Neural cell (in vitro differentiated cells): ENCODE measurements at regions not wholly inside any gene's neighbourhood (a gene's known extent, or its start where the extent isn't known, plus 50 kb on each side); places are given as distances from the start of the nearest gene placed in this dataset.

Experiments used
- H2AFZ ChIP-seq: fragments of 200-600, 300-800 bp; sonication (generic), shearing (Covaris generic); 2 replicates; pipeline ENCODE4 v1.6.0; 2014; ENCODE audit warnings: low read depth, mild to moderate bottlenecking, antibody characterized with exemption, low read length, moderate library complexity
- H3F3A ChIP-seq: fragments of 200-600 bp; shearing (Covaris generic); 2 replicates; pipeline ENCODE4 v1.6.1; 2016; ENCODE audit warnings: mild to moderate bottlenecking, moderate library complexity, mixed read lengths, antibody characterized with exemption, low read length; ENCODE audit not compliant: insufficient read depth, poor library complexity, severe bottlenecking
- H3K27ac ChIP-seq: fragments of 200-600, 300-800 bp; sonication (generic), shearing (Covaris generic); 2 replicates; pipeline ENCODE4 v1.5.1; 2014; ENCODE audit warnings: mild to moderate bottlenecking, low read length, moderate library complexity
- H3K27me3 ChIP-seq: fragments of 300-800, 200-600 bp; sonication (generic), shearing (Covaris generic); 2 replicates; pipeline ENCODE4 v1.6.0; 2014; ENCODE audit warnings: mild to moderate bottlenecking, low read depth, low read length, moderate library complexity; ENCODE audit not compliant: insufficient read depth
- H3K36me3 ChIP-seq: fragments of 300-800, 200-600 bp; sonication (generic), shearing (Covaris generic); 2 replicates; pipeline ENCODE4 v1.5.1; 2014; ENCODE audit warnings: mild to moderate bottlenecking, antibody characterized with exemption, low read length, moderate library complexity; ENCODE audit not compliant: insufficient read depth
- H3K4me2 ChIP-seq: fragments of 300-800, 200-600 bp; sonication (generic), shearing (Covaris generic); 2 replicates; pipeline ENCODE4 v1.6.0; 2014; ENCODE audit warnings: mild to moderate bottlenecking, low read length
- H3K4me3 ChIP-seq: fragments of 300-800, 200-600 bp; sonication (generic), shearing (Covaris generic); 2 replicates; pipeline ENCODE4 v1.5.1; 2014; ENCODE audit warnings: mild to moderate bottlenecking, low read length, moderate library complexity
- H3K79me2 ChIP-seq: fragments of 200-600 bp; shearing (Covaris generic); replicated peaks from 2 replicates; pipeline ENCODE4 v1.6.0; 2014; ENCODE audit warnings: mild to moderate bottlenecking, low read length, moderate library complexity; ENCODE audit not compliant: insufficient read depth
- H3K9ac ChIP-seq: fragments of 300-800, 200-600 bp; sonication (generic), shearing (Covaris generic); 2 replicates; pipeline ENCODE4 v1.6.1; 2016; ENCODE audit warnings: mild to moderate bottlenecking, low read length, mixed read lengths
- H3K9me2 ChIP-seq: fragments of 200-600 bp; shearing (Covaris generic); 2 replicates; pipeline ENCODE4 v1.6.1; 2016; ENCODE audit warnings: mild to moderate bottlenecking, low read length, mixed read lengths; ENCODE audit not compliant: insufficient read depth
- H3K9me3 ChIP-seq: fragments of 200-600, 300-800 bp; sonication (generic), shearing (Covaris generic); 2 replicates; pipeline ENCODE4 v1.6.1; 2016; ENCODE audit warnings: mild to moderate bottlenecking, mixed run types, low read length, moderate library complexity, mixed read lengths
- H4K20me1 ChIP-seq: fragments of 200-600 bp; shearing (Covaris generic); 2 replicates; pipeline ENCODE4 v1.6.1; 2016; ENCODE audit warnings: mild to moderate bottlenecking, mixed run types; ENCODE audit not compliant: insufficient read depth
- CTCF ChIP-seq: fragments of 450-650 bp; IDR thresholded peaks from 2 replicates; pipeline ENCODE4 v1.5.1; 2014; ENCODE audit warnings: antibody characterized with exemption, mild to moderate bottlenecking, moderate library complexity; ENCODE audit not compliant: poor library complexity, severe bottlenecking
- EP300 ChIP-seq: fragments of 450-650 bp; conservative IDR thresholded peaks from 2 replicates; pipeline ENCODE4 v1.6.1; 2014; ENCODE audit warnings: antibody characterized with exemption, mild to moderate bottlenecking, moderate library complexity; ENCODE audit not compliant: poor library complexity, severe bottlenecking
- EZH2 ChIP-seq: fragments of 200-600, 300-800 bp; shearing (Covaris generic), sonication (generic); IDR thresholded peaks from 2 replicates; pipeline ENCODE4 v1.6.1; 2014; ENCODE audit warnings: antibody characterized with exemption, low read length, borderline replicate concordance, mild to moderate bottlenecking; ENCODE audit not compliant: insufficient read depth, poor library complexity, severe bottlenecking
- MXI1 ChIP-seq: fragments of 450-650 bp; conservative IDR thresholded peaks from 2 replicates; pipeline ENCODE4 v1.6.1; 2014; ENCODE audit warnings: antibody characterized with exemption, mild to moderate bottlenecking; ENCODE audit not compliant: poor library complexity, severe bottlenecking
- POLR2AphosphoS5 ChIP-seq: IDR thresholded peaks from 2 replicates; pipeline ENCODE4 v1.6.1; 2012
- RAD21 ChIP-seq: fragments of 450-650 bp; conservative IDR thresholded peaks from 2 replicates; pipeline ENCODE4 v1.6.1; 2014; ENCODE audit warnings: antibody characterized with exemption, mild to moderate bottlenecking, moderate library complexity
- REST ChIP-seq: IDR thresholded peaks from 2 replicates; pipeline ENCODE4 v1.6.1; 2012; ENCODE audit warnings: borderline replicate concordance
- SMC3 ChIP-seq: fragments of 450-650 bp; conservative IDR thresholded peaks from 2 replicates; pipeline ENCODE4 v1.6.1; 2014; ENCODE audit warnings: antibody characterized with exemption, mild to moderate bottlenecking, moderate library complexity; ENCODE audit not compliant: poor library complexity
- TAF1 ChIP-seq: IDR thresholded peaks from 2 replicates; pipeline ENCODE4 v1.6.1; 2012; ENCODE audit warnings: low read depth

GRCh38 chr5:18828351-18828750 lies 1159.6 kb downstream of the CDH18 start:
- H3K9ac ChIP-seq, result no peak overlapping the region
- H2AFZ ChIP-seq, result no peak overlapping the region
- no peaks in the 10 kb centered on the region for H3K36me3 ChIP-seq
- no peak overlapping the region for H3K27ac ChIP-seq
- no peaks in the 10 kb centered on the region for H3K9me2 ChIP-seq
- H3F3A ChIP-seq, result no peaks in the 10 kb centered on the region
- no peaks in the 10 kb centered on the region for H3K9me3 ChIP-seq
- no peak for TF ChIP-seq REST
- no peak for TF ChIP-seq EP300
- no peak for TF ChIP-seq SMC3
- TF ChIP-seq MXI1, result no peak
- TF ChIP-seq POLR2AphosphoS5, result no peak
- no peak for TF ChIP-seq RAD21
- TF ChIP-seq CTCF, result no peak
- TF ChIP-seq EZH2, result no peak
- TF ChIP-seq TAF1, result no peak
- no peaks in the 10 kb centered on the region for H3K79me2 ChIP-seq
- no peaks in the 10 kb centered on the region for H4K20me1 ChIP-seq
- H3K4me2 ChIP-seq, result no peak overlapping the region
- H3K4me3 ChIP-seq, result no peak overlapping the region
- H3K27me3 ChIP-seq, result no peaks in the 10 kb centered on the region

GRCh38 chr5:18829539-18829938 lies 1158.5 kb downstream of the CDH18 start:
- Histone ChIP-seq H4K20me1 (no peaks in the 10 kb centered on the region), H3K79me2 (no peaks in the 10 kb centered on the region), H3K9ac (no peak overlapping the region), H3K36me3 (no peaks in the 10 kb centered on the region), H3K27ac (no peak overlapping the region), H3F3A (no peaks in the 10 kb centered on the region), H2AFZ (no peak overlapping the region), H3K9me2 (no peaks in the 10 kb centered on the region), H3K4me2 (no peak overlapping the region), H3K9me3 (no peaks in the 10 kb centered on the region), H3K4me3 (no peak overlapping the region), H3K27me3 (no peaks in the 10 kb centered on the region)
- TF ChIP-seq MXI1 (no peak), REST (no peak), POLR2AphosphoS5 (no peak), EZH2 (no peak), CTCF (no peak), RAD21 (no peak), TAF1 (no peak)
